HFFc6 (cell line): ENCODE measurements at regions not wholly inside any gene's neighbourhood (a gene's known extent, or its start where the extent isn't known, plus 50 kb on each side); places are given as distances from the start of the nearest gene placed in this dataset.

Experiments
- DNase-seq: peaks from one replicate; pipeline ENCODE4 v3.0.0-alpha.2; 2018
- H3K27ac Mint-ChIP-seq: 2 replicates; pipeline ENCODE4 v1.8.0; 2020; ENCODE audit warnings: mild to moderate bottlenecking, mixed read lengths
- H3K27me3 Mint-ChIP-seq: 2 replicates; pipeline ENCODE4 v1.8.0; 2021; ENCODE audit warnings: mild to moderate bottlenecking, moderate library complexity, mixed read lengths; ENCODE audit not compliant: insufficient read depth
- H3K36me3 Mint-ChIP-seq: 2 replicates; pipeline ENCODE4 v1.8.0; 2021; ENCODE audit warnings: low read depth, mixed read lengths
- H3K4me1 Mint-ChIP-seq: 2 replicates; pipeline ENCODE4 v1.8.0; 2020; ENCODE audit warnings: low read depth, mixed read lengths
- H3K4me3 Mint-ChIP-seq: 2 replicates; pipeline ENCODE4 v1.8.0; 2020; ENCODE audit warnings: mild to moderate bottlenecking, moderate library complexity, mixed read lengths
- H3K9me3 Mint-ChIP-seq: 2 replicates; pipeline ENCODE4 v1.8.0; 2020; ENCODE audit warnings: mild to moderate bottlenecking, mixed read lengths
- CTCF ChIP-seq: fragments of 200-600 bp; sonication (generic); IDR thresholded peaks from 2 replicates; pipeline ENCODE4 v1.5.0; 2021; ENCODE audit warnings: antibody characterized with exemption, mild to moderate bottlenecking

- Mint-ChIP-seq H3K9me3 (peaks cover 24% of the 10 kb centered on the region), H3K27me3 (no peaks in the 10 kb centered on the region; the same call in 1 of the 2 replicates), H3K4me3 (no peak overlapping the region), H3K27ac (no peak overlapping the region), H3K36me3 (no peaks in the 10 kb centered on the region), H3K4me1 (no peaks in the 10 kb centered on the region)
- no peak for TF ChIP-seq CTCF
- DNase-seq = no peak
Measured at GRCh38 chr2:122680662-122681061, 925.2 kb downstream of the TSN start.

GRCh38 chr2:122681626-122682025 is 926.2 kb downstream of the TSN start:
- Mint-ChIP-seq H3K27ac (no peak overlapping the region), H3K9me3 (peaks cover 33% of the 10 kb centered on the region), H3K36me3 (no peaks in the 10 kb centered on the region), H3K4me1 (no peaks in the 10 kb centered on the region), H3K27me3 (no peaks in the 10 kb centered on the region; the same call in 1 of the 2 replicates), H3K4me3 (no peak overlapping the region)
- TF ChIP-seq CTCF = no peak
- no peak for DNase-seq

GRCh38 chr2:122682356-122682755 is 926.9 kb downstream of the TSN start:
- peaks cover 33% of the 10 kb centered on the region for H3K9me3 Mint-ChIP-seq
- H3K4me3 Mint-ChIP-seq = no peak overlapping the region
- no peak for TF ChIP-seq CTCF
- H3K27me3 Mint-ChIP-seq = no peaks in the 10 kb centered on the region; the same call in 1 of the 2 replicates
- H3K36me3 Mint-ChIP-seq = no peaks in the 10 kb centered on the region
- no peak overlapping the region for H3K27ac Mint-ChIP-seq
- no peaks in the 10 kb centered on the region for H3K4me1 Mint-ChIP-seq
- no peak for DNase-seq

- Mint-ChIP-seq H3K4me1 (no peaks in the 10 kb centered on the region), H3K9me3 (peaks cover 33% of the 10 kb centered on the region), H3K36me3 (no peaks in the 10 kb centered on the region), H3K27ac (no peak overlapping the region), H3K27me3 (no peaks in the 10 kb centered on the region; the same call in 1 of the 2 replicates), H3K4me3 (no peak overlapping the region)
- TF ChIP-seq CTCF = no peak
- DNase-seq = no peak
Measured at GRCh38 chr2:122683018-122683417, 927.6 kb downstream of the TSN start.

GRCh38 chr2:122692400-122693083 is 937.1 kb downstream of the TSN start:
- no peak overlapping the region for H3K4me3 Mint-ChIP-seq
- no peaks in the 10 kb centered on the region for H3K4me1 Mint-ChIP-seq
- no peaks in the 10 kb centered on the region for H3K27me3 Mint-ChIP-seq
- peaks cover 37% of the 10 kb centered on the region for H3K9me3 Mint-ChIP-seq
- no peak for DNase-seq
- H3K27ac Mint-ChIP-seq = no peak overlapping the region
- no peaks in the 10 kb centered on the region for H3K36me3 Mint-ChIP-seq
- no peak for TF ChIP-seq CTCF
